ENCODE measurements at regions not wholly inside any gene's neighbourhood (a gene's known extent, or its start where the extent isn't known, plus 50 kb on each side); places are given as distances from the start of the nearest gene placed in this dataset.

DNA sequence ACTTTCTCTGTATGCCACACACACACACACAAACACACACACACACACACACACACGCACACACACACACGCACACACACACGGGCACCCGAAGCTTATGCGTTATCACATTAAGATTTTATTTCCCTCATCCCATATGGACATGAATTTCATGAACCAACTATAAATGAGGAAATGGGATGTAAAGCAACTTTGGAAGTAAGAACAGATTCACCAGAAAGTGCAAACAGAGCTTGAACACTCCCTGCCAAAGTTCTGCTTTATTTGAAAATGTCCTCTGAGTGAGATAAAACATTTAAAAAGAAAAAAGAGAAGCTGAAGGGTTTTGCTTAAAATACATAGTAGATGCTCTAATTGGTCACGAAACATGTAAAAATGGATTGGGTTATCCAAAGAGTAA is 90.4 kb upstream of the OTX2 start:
- no peak for DNase-seq

DNA sequence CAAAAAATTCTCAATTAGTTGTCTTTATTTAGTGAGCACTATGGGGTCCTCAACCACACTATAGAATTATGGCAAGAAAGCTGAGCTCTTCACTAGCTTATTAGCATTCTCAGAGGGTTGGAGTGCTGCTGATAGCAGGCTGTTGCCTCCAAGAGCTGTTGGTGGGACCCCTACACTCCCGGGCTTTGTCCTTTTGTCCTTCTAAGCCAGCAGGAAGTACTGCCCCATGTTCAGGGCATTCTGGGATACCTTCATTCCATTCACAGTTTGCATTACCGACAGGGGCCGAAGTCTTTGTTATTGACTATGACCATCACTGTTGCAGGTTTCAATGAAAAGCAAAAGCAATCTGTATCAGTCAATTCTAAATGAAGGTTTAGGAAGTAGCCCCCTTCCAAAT is 89.5 kb upstream of the OTX2 start:
- DNase-seq = no peak

DNA sequence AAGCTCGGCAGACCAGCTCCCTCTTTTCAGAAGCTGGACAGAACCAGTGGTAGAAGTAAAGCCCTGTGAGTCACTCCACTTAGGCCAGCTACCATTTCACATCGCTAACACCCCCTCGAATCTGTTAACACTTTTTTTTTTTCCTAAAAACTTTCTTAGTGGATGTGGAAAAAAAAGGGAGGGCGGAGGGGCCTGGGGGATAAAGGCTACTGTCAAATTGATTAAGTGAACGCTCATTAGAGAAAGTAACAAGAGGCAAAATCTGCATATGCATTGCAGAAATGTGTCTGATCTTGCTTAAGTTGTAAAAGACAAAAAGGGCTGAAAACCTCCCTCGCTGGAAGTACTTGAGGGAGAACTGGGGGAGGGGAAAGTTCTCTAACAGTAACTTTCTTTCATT is 86.6 kb upstream of the OTX2 start:
- no peak for DNase-seq

DNA sequence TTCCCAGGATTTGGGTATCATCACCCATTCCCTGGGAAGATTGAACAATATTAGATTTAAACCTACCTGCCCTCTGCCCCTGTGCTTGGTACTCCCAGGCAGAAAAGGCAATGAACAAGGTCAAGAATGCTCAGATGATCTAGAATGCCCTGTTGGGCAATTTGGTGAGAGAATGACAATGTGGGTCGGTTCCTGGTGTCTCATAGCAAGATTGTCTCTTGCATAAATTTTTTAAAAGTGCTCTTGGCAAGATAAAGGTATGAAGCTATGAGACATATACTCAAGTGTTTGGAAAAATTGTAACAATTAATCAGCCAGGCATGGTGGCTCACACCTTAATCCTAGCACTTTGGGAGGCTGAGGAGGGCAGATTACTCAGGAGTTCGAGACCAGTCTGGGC is 86.0 kb upstream of the OTX2 start:
- no peak for DNase-seq

DNA sequence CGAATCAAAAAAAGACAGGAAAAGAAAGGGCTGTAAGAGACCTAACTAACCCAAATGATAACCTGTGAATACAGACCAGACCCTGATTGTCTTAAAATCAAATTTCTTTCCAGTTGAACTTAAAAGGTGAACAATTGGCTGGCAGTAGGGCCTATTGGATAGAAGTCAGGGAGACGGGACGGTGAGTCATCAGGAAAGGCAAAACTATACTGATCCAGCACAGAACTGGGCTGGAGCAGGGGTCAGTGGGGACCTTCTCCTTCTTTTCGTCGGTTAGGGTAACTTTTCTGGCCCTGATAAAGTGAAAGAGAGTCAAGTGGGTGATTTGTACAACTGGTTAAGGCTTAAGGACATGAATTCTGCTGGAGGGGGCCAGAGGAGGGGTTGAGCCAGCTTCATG is 84.9 kb upstream of the OTX2 start:
- DNase-seq = no peak

DNA sequence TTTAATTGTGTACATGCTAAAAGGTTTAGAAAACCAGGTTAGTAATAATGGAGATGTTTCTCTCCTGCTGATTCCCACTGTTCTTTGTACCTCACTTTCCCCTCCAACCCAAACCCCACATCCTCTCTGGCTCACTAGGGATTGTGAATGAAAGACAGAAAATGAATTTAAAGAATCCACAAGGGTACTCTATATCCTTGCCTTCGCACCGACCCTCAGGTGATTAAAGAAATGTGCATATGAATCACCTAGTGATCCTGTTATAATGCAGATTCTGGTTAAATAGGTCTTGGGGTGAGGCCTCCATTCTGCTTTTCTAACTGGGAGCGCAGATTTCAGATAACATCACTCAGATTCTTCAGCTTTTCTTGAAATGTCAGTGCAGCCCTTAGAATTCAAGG is 84.3 kb upstream of the OTX2 start:
- DNase-seq = no peak

DNA sequence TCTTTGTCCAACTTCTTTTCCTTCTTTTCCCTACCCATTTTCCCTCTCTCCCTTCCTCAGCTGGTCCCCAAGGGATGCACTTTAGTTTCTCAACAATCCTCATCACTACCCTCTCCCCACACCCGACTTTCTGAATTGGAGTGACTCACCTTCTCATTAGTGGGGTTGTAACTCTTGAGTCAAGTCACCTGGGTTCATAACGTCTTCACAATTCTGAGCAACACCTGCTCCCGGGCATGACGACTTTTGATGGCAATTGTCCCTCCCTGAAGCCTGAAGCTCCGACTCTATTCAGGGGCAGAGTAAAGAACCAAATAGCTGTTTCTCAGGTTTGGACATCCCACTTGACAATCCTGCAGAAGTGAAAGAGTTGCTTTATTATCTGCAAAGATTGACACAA is 82.7 kb upstream of the OTX2 start:
- DNase-seq = no peak

DNA sequence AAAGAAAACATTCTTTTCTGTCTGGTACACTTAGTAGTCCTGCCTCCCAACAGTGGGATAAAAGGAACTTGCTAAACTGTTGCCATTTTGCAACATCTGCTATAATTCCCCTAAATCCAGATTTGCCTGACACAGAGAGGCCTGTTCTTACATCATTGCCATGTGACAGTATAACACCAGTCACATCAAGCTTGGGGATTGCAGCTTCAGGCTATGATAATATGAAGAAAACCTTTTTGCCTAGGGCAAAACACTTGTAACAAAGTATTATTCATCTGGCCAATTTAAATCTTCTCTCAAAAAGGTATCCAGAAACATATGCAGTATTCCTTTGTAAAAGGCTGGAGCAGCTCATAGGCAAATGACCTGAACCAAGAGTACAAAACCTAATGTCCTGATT is 80.9 kb upstream of the OTX2 start:
- DNase-seq = no peak

DNA sequence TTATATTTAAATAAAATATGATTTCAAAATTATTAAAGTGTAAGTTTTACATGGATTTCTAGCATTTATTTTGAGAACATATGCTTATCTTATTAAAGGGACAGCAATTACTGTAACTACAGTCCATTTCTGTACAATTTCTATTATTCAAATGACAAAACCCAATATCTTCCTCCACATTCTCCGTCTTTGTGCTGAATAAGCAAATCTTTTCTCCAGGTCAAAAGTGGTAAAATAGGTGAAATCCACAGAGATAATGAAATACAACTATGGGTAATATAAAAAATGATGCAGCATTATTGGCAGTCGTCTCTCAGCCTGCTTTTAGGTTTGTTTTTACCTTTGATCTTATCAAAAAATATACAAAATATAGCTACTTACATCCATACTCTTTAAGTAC is 79.4 kb upstream of the OTX2 start:
- no peak for DNase-seq

DNA sequence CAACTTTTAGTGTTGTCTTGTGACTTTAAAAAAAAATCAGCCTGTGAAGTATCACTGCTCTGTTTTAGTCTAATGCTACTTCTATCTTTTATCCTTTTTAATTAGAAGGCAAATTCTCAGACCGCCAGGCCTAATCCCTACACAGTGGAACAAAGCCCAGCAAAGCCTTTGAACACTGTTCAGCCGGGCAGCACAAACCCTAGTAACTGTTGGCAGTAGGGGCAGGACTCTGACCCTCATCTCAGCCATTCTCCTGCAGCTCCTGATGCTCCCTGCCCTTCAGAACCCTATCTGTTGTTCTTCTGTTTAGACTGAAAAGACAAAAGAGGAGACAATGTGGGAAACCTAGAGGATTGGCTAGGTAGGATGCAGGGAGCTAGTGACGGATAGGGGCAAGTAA is 78.0 kb upstream of the OTX2 start:
- no peak for DNase-seq

DNA sequence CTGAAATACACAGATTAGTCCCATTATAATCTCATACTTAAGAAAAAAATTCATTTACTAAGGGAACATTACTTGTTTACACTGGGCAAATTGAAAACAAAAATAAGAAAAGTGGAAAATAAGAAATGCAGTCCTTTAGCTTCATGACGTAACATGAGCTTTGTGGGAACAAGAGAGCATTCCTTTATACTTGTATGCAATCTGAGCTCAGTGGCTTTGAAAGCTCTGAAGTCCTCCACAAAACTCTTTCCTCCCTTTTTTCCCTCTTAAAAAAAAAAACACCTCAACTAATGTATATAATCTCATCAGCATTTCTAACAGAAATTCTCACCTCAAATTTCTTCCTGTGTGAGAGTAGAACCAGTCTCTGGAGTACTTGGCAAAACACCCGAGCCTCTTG is 76.9 kb upstream of the OTX2 start:
- DNase-seq = no peak

DNA sequence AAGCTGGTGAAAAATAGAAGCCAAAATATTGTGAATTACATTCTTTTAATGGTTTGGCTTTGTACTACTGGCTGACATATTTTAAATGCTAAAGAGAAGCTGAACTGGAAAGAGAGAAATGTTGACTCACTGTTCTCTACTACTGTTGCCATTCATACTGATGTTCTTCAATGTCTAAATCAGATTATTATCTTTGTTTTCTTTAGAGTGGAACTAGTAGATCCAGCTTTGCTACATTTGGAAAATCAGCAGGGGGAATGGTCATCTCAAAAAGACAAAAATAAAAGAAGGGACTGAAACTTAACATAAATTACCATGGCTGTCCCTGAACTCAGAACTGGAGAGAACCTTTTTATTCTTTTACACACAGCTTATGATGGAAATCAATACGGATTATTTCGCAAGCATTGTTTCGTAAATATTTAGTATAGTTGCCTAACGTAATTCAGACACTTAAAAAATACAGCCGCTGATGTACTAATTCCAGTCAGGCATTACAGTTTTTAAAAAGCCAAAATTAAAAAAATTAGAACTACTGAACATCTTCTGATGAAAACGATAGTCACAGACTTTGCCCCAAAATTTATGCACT is 76.3 kb upstream of the OTX2 start:
- no peak for DNase-seq

DNA sequence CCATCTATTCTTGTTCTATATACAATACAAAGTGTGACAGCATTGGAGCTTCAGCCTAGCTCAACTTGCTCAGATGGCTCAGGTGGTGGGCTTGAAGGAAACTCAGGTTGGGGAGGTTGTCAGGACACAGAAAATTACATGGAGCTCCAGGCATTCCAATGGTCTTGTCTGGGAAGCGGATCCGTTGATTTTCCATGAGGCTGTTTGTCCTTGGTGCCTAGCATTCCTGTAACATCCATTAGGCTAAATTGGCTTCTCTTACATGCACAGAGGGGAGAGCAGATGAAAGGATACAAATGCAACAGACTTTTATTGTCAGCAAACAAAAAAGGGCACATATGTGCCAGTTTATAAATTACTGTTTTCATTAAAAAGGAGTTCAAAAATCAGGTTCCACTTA is 75.5 kb upstream of the OTX2 start:
- no peak for DNase-seq

DNA sequence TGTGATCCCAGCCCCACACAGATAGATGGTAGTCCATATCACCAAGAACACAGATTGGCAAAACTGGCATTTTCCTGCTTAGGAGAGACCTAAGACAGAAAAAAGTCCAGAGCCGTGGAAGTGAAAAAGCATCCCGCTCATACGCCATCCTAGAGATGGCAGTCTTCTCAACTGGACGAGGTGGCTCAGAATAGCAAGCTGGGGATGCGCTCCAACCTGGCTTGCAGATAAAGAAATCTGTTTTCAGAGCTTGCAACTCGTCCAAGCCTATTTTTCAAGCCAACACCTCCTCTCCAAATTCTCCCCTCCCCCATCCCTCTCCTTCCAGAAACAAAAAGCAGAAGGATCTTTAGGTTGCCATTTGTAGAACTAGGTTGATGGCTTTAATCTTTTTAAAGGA is 74.3 kb upstream of the OTX2 start:
- DNase-seq = no peak

DNA sequence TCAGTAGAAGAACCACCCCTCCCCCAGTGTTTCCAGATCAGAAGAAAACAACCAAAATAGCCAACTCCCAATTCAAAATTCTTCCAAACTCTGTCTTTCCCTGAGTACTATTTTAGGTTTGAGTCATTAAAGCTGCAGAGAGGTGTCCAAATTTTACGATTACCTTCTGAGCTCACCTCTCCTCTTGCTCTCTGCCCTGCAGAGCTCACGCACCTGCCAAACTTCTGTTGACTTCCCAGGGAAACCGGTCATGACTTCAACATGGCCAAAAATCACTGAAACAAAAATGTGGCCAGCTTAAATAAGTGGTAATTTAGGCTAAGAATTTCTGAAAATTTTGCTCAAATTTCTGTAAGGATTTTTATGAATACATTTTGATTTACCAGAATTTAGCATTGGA is 70.9 kb upstream of the OTX2 start:
- no peak for DNase-seq

DNA sequence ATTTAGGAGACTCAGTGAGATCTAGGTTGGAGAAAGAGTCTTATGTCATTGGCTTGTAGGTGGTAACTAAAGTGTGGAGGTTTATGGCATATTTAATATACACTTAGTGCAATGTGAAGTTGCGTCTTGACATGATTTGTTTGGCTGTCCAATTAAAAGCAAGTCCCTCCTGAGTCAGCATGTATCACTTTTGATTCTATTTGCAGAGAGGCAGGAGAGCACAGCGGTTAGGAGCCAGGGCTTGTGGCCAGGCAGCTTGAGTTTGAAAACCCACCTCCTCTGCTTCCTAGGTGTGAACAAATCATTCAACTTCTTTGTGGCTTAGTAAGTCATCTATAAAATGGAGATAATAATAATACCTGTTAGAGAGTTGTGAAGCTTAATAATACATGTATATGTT is 68.5 kb upstream of the OTX2 start:
- DNase-seq = no peak

DNA sequence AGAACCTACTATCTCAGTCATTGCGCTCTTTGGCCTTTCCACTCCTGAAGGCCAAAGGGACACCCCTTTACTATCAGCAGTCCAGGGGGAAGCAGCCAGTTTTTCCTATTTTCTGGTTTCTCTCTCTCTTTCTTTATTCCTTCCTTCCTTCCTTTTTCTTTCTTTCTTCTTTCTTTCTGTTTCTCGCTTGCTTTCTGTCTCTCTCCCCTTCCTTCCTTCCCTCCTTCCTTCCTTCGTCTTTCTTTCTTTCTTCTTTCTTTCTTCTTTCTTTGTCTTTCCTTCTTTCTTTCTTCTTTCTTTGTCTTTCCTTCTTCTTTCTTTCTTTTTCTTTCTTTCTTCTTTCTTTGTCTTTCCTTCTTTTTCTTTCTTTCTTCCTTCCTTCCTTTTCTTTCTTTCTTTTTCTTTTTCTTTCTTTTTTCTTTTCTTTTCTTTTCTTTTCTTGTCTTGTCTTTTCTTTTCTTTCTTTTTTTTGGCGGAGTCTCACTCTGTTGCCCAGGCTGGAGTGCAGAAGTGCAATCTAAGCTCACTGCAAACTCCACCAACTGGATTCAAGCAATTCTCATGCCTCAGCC is 64.9 kb upstream of the OTX2 start:
- no peak for DNase-seq

DNA sequence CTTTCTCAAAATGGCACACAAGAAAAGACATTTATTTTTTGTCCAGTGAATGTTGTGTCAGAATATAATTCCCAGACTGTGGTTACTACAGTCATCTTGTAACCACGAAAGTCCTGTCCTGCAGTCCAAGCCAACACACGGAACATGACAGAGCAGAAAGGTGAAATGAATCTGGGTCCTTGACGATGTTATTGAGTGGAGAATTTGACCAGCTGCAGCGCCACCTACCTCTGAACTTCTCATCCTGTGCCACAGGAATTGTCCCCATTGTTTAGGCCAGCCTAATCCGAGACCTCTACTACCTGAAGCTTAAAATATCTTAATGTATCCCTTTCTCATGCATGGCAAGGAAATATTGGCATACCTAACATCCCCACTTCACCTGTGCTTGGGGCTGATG is 64.1 kb upstream of the OTX2 start:
- no peak for DNase-seq

DNA sequence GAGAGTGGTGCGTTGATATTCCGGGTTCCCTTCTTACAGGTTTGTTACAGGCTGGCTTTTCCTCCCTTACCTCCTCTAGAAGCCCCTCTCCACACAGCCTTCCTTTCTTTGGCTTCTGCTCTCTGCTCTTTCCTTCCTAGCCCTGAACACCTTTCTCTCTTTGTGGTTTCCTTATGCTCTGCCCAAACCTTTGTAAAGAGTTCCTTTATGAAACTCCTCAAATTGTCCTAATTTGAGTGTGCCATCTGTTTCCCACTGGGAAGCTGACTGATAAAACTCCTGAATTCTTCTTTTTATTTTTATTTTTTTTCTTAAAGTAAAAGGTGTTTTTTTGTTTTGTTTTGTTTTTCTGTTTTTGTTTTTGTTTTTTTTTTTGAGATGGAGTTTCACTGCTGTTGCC is 60.1 kb upstream of the OTX2 start:
- no peak for DNase-seq

DNA sequence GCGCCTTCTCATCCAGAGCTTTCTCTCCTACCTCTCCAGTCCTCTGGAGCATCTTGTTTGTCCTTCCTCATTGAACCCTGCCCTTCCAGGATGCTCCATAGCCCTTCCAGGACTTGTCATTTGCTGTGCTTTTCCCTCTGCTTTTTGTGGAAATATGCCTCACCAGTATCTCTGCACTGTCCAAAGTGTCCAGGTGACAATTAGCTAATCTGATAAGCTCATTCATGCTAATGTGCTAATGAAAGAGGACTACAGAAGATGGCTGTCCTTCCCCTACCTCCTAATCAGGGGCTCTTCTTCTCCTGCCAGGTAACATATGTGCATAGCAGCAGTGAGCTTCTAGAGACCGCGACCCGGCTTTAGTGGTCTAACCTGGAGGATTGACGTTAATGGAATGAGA is 58.4 kb upstream of the OTX2 start:
- DNase-seq = no peak

DNA sequence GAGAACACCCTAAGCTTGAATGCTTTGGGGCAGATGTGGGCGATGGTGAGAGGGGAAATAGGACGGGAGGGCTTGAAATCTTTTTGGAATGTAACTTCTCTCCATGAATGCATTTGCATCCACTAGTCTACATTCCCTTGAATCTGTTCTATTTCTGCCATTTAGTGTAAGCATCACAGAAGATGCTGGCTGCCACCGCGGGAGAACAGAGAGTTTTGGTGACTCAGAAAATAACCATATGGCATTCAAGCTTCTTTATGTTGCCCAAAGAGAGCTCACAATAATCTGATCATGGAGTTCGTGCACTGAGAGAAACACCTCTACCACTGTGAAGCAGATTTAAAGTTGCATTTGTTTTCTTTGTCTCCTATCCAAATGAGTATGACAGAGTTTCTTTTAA is 52.6 kb upstream of the OTX2 start:
- no peak for DNase-seq

DNA sequence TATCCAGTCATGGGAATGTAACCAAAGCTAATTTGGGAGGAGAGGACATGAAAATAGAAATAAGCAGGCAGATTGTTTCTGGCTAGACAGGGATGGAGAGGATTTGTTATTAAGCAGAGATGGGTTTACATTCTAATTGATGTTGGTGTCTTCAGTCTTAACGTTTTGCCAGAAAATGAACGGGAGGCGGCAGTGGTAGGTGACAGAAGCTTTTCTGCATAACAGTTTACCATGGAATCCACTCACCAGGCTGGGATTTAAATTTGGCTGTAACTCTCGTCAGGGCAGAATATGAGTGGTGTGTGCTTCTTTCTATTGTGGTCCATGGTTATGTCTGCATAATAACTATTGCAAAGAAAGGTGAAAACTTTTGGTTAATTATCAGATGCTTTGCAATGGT is 50.2 kb upstream of the OTX2 start:
- DNase-seq = no peak

All from NCI-H345 (cell line).